ENCODE measurements at regions not wholly inside any gene's neighbourhood (a gene's known extent, or its start where the extent isn't known, plus 50 kb on each side); places are given as distances from the start of the nearest gene placed in this dataset.

DNA sequence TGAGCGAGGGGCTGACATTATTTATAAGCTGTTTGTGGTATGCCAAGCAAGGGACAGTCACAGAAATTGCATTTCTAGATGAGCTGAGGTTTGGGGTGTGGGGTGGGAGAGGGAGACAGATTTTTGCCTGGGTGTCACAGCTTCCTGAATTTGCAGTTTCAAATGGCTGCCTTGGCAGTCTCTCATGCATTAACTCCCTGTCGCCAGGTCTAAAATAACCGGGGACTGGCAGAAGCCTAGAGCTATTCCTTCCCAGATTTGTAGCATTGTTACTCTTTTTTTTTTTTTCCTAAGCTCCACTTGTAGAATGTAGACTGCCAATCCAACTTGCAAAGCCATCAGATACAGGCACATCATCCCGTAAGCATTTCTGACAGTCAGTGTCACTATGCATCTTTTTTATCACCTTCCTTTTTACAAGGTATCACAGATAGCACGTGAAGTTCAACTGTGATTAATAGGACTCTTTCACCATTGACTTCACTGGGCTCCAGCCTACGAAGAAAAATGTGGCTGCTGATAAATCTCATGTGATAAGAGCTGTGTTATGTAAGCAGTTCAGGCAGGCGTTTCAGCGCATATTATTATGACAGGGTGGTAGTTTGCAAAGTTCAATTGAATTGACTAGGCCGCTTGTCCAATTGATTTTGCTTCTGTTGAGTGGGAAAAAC lies 130.7 kb upstream of the CELF2 start:
- DNase-seq (ENCODE audit: low spot score), result peak; percentile 55
- TF ChIP-seq, protein P1, sequence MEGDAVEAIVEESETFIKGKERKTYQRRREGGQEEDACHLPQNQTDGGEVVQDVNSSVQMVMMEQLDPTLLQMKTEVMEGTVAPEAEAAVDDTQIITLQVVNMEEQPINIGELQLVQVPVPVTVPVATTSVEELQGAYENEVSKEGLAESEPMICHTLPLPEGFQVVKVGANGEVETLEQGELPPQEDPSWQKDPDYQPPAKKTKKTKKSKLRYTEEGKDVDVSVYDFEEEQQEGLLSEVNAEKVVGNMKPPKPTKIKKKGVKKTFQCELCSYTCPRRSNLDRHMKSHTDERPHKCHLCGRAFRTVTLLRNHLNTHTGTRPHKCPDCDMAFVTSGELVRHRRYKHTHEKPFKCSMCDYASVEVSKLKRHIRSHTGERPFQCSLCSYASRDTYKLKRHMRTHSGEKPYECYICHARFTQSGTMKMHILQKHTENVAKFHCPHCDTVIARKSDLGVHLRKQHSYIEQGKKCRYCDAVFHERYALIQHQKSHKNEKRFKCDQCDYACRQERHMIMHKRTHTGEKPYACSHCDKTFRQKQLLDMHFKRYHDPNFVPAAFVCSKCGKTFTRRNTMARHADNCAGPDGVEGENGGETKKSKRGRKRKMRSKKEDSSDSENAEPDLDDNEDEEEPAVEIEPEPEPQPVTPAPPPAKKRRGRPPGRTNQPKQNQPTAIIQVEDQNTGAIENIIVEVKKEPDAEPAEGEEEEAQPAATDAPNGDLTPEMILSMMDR (IDR thresholded peaks at IDR 0.05; ENCODE audit: poor library complexity), result no peak
- TF ChIP-seq EZH2phosphoT487 (IDR thresholded peaks at IDR 0.05; ENCODE audit: low read depth, severe bottlenecking, unreplicated experiment), result no peak
- no peak for TF ChIP-seq EZH2 (IDR thresholded peaks at IDR 0.05; ENCODE audit: borderline replicate concordance)
- Histone ChIP-seq H3K4me2 (no peak overlapping the region), H3K36me3 (replicated peaks; ENCODE audit: insufficient read depth, low read depth) (no peaks in the 10 kb centered on the region), H3K79me2 (no peaks in the 10 kb centered on the region), H3K4me3 (no peak overlapping the region), H3K9me2 (replicated peaks; ENCODE audit: insufficient read depth) (no peaks in the 10 kb centered on the region), H3K27me3 (no peaks in the 10 kb centered on the region), H3K9me3 (ENCODE audit: low read depth) (no peaks in the 10 kb centered on the region), H2AFZ (no peak overlapping the region), H3K4me1 (ENCODE audit: insufficient read depth) (peaks cover 14% of the 10 kb centered on the region), H3K27ac (no peak overlapping the region), H4K20me1 (ENCODE audit: insufficient read depth, poor library complexity, severe bottlenecking) (no peaks in the 10 kb centered on the region)
- WGBS (ENCODE audit: low lambda C conversion rate, missing lambda C conversion rate), result 47% methylated on average over 9 of the region's 9 CpGs

DNA sequence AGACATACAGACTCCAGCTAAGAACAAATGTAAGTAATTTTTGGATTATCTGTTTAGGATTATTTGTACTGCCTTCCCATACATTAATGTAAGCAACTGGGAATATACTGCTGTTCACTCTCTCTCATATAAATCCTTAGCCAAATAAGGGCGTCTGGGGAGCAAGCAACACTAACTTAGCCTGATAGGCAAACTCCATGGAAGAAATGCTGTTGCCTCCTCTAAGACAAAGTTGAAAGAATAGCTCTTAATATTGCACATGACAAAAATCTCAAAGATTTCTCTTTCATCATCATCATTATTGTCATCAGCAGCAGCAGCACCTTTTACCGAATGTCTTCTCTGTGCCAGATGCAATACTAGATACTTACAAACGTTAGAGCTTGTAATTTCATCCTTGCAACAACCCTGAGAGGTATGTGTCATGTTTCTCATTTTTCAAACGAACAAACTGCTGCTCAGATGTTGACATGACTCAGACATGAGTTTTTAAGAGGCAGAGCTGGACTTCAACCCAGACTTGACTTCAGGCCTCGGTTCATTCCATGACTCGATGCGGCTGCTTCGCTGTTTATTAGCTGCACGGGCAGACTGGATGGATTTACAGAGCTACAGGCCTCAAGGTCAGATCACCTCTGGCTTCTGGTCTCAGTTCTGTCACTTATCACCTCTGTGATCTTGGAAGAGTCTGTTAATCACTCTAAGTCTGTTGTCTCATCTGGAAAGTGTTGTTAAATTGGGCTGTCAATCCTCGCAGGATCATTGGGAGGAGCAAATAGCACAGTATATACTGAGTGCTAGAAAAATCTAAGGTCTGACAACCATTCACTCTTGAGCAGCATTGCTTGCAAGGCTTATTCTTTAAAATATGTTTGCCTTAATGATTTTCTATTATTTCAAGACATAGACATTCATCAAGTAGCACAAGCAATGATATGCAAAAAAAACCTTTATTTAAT lies 126.3 kb upstream of the CELF2 start:
- peaks cover 20% of the 10 kb centered on the region for H3K4me1 ChIP-seq (ENCODE audit: insufficient read depth)
- H3K4me2 ChIP-seq, result peak overlapping the region; percentile 7
- H3K27me3 ChIP-seq, result no peaks in the 10 kb centered on the region
- no peak overlapping the region for H2AFZ ChIP-seq
- no peaks in the 10 kb centered on the region for H4K20me1 ChIP-seq (ENCODE audit: insufficient read depth, poor library complexity, severe bottlenecking)
- WGBS (ENCODE audit: low lambda C conversion rate, missing lambda C conversion rate), result 20% methylated on average over 10 of the region's 10 CpGs
- no peaks in the 10 kb centered on the region for H3K79me2 ChIP-seq
- no peak for TF ChIP-seq EZH2phosphoT487 (IDR thresholded peaks at IDR 0.05; ENCODE audit: low read depth, severe bottlenecking, unreplicated experiment)
- TF ChIP-seq EZH2 (IDR thresholded peaks at IDR 0.05; ENCODE audit: borderline replicate concordance), result no peak
- TF ChIP-seq, protein P1 (IDR thresholded peaks at IDR 0.05; ENCODE audit: poor library complexity), result no peak
- no peaks in the 10 kb centered on the region for H3K9me3 ChIP-seq (ENCODE audit: low read depth)
- H3K27ac ChIP-seq, result peak overlapping the region; percentile 51
- H3K36me3 ChIP-seq (replicated peaks; ENCODE audit: insufficient read depth, low read depth), result no peaks in the 10 kb centered on the region
- DNase-seq (ENCODE audit: low spot score), result peak; percentile 78
- no peak overlapping the region for H3K4me3 ChIP-seq
- no peaks in the 10 kb centered on the region for H3K9me2 ChIP-seq (replicated peaks; ENCODE audit: insufficient read depth)

DNA sequence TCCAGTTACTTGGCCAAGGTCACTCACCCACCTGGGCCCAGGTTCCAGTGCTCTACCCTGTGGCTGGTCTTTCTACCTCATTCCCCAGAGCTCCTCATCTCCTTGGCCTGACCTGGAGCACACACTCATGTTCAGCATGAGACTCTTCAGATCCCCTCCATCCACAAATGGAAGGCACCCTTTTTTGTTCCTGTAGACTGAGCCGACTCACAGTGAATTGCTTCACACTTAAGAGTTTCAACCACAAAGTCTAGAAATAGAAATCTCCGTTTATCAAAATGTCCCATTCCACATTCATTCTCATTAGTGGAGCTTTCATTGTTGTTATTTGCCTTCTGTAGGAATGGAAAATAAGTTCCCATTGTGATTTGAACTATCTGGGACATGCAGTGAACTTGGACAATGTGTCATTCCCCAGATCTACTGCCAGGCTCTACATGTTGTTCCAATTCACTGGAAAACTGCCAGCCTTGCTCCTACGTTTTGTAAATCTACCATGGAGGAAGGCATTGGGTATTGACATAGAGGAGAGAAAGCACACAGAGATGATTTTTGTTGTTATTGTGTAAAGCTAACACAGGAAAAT lies 125.3 kb upstream of the CELF2 start:
- TF ChIP-seq EZH2phosphoT487 (IDR thresholded peaks at IDR 0.05; ENCODE audit: low read depth, severe bottlenecking, unreplicated experiment) (no peak), EZH2 (IDR thresholded peaks at IDR 0.05; ENCODE audit: borderline replicate concordance) (no peak)
- TF ChIP-seq, protein P1 (IDR thresholded peaks at IDR 0.05; ENCODE audit: poor library complexity), result no peak
- Histone ChIP-seq H3K27ac (peak overlapping the region; percentile 51), H3K79me2 (no peaks in the 10 kb centered on the region), H3K27me3 (no peaks in the 10 kb centered on the region), H4K20me1 (ENCODE audit: insufficient read depth, poor library complexity, severe bottlenecking) (no peaks in the 10 kb centered on the region), H3K9me2 (replicated peaks; ENCODE audit: insufficient read depth) (no peaks in the 10 kb centered on the region), H3K9me3 (ENCODE audit: low read depth) (no peaks in the 10 kb centered on the region), H3K4me1 (ENCODE audit: insufficient read depth) (peaks cover 16% of the 10 kb centered on the region), H2AFZ (no peak overlapping the region), H3K36me3 (replicated peaks; ENCODE audit: insufficient read depth, low read depth) (no peaks in the 10 kb centered on the region), H3K4me3 (no peak overlapping the region), H3K4me2 (no peak overlapping the region)
- WGBS (ENCODE audit: low lambda C conversion rate, missing lambda C conversion rate), result 88% methylated on average over 3 of the region's 3 CpGs
- no peak for DNase-seq (ENCODE audit: low spot score)
